HFF-Myc (cell line): ENCODE measurements at regions not wholly inside any gene's neighbourhood (a gene's known extent, or its start where the extent isn't known, plus 50 kb on each side); places are given as distances from the start of the nearest gene placed in this dataset.

ENCODE experiments used
- DNase-seq: peaks from one replicate; pipeline ENCODE4 v3.0.0-alpha.2; 2011; ENCODE audit warnings: low read depth; ENCODE audit errors: extremely low read depth
- H3K4me3 ChIP-seq: replicated peaks from 2 replicates; pipeline ENCODE4 v1.5.1; 2011; ENCODE audit warnings: low read depth, mild to moderate bottlenecking, control low read depth, low read length
- TF ChIP-seq, protein P1 (sequence below): IDR thresholded peaks from 2 replicates; pipeline ENCODE4 v1.5.1; 2012; ENCODE audit warnings: mild to moderate bottlenecking, low read depth, low read length, control low read depth; ENCODE audit errors: missing control alignments

DNA sequence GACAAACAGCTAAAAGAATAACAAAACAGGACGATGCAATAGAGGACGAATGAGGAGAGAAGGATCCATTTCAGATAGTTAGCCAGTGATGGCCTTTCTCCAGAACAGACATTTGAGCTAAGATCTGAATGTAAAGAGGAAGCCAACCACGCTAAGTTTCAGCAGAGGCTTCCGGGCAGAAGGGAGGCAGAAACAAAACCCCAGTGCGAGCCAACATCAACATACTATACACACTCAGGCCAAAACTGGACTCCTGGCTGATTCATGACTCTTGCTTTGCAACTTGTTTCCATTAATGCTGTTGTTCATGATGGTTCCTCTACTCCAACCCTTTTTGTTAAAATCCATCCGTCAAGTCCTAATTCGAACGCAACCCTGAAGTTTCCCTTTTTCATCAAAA, 730.3 kb downstream of the TRIML1 start:
- H3K4me3 ChIP-seq, result no peak overlapping the region
- TF ChIP-seq, protein P1, sequence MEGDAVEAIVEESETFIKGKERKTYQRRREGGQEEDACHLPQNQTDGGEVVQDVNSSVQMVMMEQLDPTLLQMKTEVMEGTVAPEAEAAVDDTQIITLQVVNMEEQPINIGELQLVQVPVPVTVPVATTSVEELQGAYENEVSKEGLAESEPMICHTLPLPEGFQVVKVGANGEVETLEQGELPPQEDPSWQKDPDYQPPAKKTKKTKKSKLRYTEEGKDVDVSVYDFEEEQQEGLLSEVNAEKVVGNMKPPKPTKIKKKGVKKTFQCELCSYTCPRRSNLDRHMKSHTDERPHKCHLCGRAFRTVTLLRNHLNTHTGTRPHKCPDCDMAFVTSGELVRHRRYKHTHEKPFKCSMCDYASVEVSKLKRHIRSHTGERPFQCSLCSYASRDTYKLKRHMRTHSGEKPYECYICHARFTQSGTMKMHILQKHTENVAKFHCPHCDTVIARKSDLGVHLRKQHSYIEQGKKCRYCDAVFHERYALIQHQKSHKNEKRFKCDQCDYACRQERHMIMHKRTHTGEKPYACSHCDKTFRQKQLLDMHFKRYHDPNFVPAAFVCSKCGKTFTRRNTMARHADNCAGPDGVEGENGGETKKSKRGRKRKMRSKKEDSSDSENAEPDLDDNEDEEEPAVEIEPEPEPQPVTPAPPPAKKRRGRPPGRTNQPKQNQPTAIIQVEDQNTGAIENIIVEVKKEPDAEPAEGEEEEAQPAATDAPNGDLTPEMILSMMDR, result no peak
- no peak for DNase-seq

DNA sequence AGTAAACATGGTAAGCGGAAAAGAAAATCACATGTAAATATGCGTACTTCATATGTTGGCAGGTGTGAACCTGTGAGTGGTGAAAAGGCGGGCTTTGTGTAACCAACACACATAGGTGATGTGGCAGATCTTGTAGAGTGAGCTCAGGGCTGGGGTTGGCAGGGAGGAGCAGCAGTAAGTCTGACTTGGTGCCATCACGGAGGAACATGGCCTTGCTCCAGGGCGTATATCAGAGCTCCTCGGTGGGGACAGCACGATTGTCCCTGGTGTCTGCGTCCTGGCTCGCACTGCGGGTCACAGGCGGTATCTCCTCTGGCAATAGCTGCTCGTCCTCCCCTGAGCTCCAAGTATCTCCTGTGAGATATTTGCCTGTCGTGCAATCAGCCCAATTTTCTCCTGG, 733.6 kb downstream of the TRIML1 start:
- no peak overlapping the region for H3K4me3 ChIP-seq
- no peak for DNase-seq
- TF ChIP-seq, protein P1, result no peak

DNA sequence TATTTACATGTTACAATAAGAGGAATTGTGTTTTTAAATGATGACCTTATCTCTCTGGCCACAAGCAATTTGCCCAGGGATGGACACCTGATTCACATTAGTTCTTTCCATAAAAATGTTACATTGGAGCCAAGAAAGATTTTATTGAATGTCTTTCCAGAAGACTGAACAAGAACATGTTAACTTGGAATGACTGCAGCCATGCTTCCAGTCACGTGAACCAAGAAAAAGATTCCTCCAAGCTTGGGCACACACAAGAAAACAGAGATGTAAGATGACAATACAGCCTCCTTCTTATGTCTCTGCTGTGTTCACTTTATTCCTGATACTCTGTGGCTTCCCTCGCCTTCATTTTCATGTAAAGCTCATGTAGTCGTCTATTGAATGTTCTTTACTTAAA, 737.6 kb downstream of the TRIML1 start:
- TF ChIP-seq, protein P1, result no peak
- DNase-seq, result peak; percentile 27
- H3K4me3 ChIP-seq, result no peak overlapping the region

- TF ChIP-seq, protein P1, result no peak
- no peak for DNase-seq
- H3K4me3 ChIP-seq, result no peak overlapping the region
Measured at GRCh38 chr4:188879598-188879997, 740.4 kb downstream of the TRIML1 start.

DNA sequence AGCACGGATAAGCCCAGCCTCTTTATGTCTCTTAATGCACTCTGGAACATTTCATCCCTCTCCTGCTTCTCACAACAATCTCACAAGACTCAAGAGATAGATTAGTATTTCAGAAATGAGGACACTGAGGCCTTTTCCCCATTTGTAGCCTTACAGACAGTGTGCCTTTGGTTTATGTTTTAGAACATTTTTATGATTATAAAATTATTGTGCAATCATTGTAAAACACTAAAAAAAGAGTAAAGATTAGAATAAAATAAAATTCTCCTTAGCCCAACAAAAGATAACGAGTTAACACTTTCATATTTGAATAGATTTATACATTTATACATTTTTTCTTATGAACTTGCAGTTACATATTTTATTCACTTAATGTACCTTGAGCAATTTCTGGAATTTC, 748.7 kb downstream of the TRIML1 start:
- TF ChIP-seq, protein P1, result no peak
- no peak for DNase-seq
- H3K4me3 ChIP-seq, result no peak overlapping the region

- H3K4me3 ChIP-seq, result no peak overlapping the region
- no peak for DNase-seq
- TF ChIP-seq, protein P1, result no peak
Measured at GRCh38 chr4:188892837-188893236, 753.6 kb downstream of the TRIML1 start.

- TF ChIP-seq, protein P1, result no peak
- no peak for DNase-seq
Measured at GRCh38 chr4:188903986-188904385, 764.7 kb downstream of the TRIML1 start.

More at GRCh38 chr4:188903986-188904385, 764.7 kb downstream of the TRIML1 start:
- H3K4me3 ChIP-seq, result no peak overlapping the region
